ENCODE measurements at regions not wholly inside any gene's neighbourhood (a gene's known extent, or its start where the extent isn't known, plus 50 kb on each side); places are given as distances from the start of the nearest gene placed in this dataset.
"Not testable (repeated sequence)": the region's sequence is repeated elsewhere in the genome, so short reads cannot be mapped to it uniquely, and the experiment has no call there.

- H3K4me2 ChIP-seq (ENCODE audit: insufficient read depth, low read length), result no peak overlapping the region
- H3K4me1 ChIP-seq (ENCODE audit: insufficient read depth, low read length), result peaks cover 17% of the 10 kb centered on the region
- H3K9me3 ChIP-seq (ENCODE audit: low read depth, low read length), result no peaks in the 10 kb centered on the region
- no peaks in the 10 kb centered on the region for H3K79me2 ChIP-seq (ENCODE audit: insufficient read depth, low read length)
- DNase-seq (ENCODE audit: insufficient read length, low spot score, missing footprints), result no peak
- no peak overlapping the region for H3K27ac ChIP-seq (ENCODE audit: low read depth, low read length)
- H3K36me3 ChIP-seq (ENCODE audit: insufficient read depth, low read length), result no peaks in the 10 kb centered on the region
- H2AFZ ChIP-seq (ENCODE audit: low read length), result no peak overlapping the region
- no peaks in the 10 kb centered on the region for H4K20me1 ChIP-seq (ENCODE audit: insufficient read depth, low read length)
- no peak overlapping the region for H3K4me3 ChIP-seq (ENCODE audit: insufficient read depth, low read length)
- no peak for TF ChIP-seq CTCF (IDR thresholded peaks at IDR 0.05; ENCODE audit: extremely low read depth, low read depth, low read length)
- H3K27me3 ChIP-seq (ENCODE audit: insufficient read depth, low read length), result no peaks in the 10 kb centered on the region
Observed at GRCh38 chr2:12560618-12561017, 156.1 kb upstream of the TRIB2 start.

- H3K27ac ChIP-seq (ENCODE audit: low read depth, low read length), result no peak overlapping the region
- no peaks in the 10 kb centered on the region for H3K4me1 ChIP-seq (ENCODE audit: insufficient read depth, low read length)
Observed at GRCh38 chr2:12567411-12567810, 149.3 kb upstream of the TRIB2 start.

GRCh38 chr2:12569510-12569909 lies 147.2 kb upstream of the TRIB2 start:
- H3K4me2 ChIP-seq (ENCODE audit: insufficient read depth, low read length), result not testable (repeated sequence)

More at GRCh38 chr2:12567411-12567810, 149.3 kb upstream of the TRIB2 start:
- H3K4me2 ChIP-seq (ENCODE audit: insufficient read depth, low read length), result no peak overlapping the region
- H3K27me3 ChIP-seq (ENCODE audit: insufficient read depth, low read length), result no peaks in the 10 kb centered on the region
- no peak for TF ChIP-seq CTCF (IDR thresholded peaks at IDR 0.05; ENCODE audit: extremely low read depth, low read depth, low read length)
- no peak for DNase-seq (ENCODE audit: insufficient read length, low spot score, missing footprints)
- H3K4me3 ChIP-seq (ENCODE audit: insufficient read depth, low read length), result no peak overlapping the region
- no peaks in the 10 kb centered on the region for H3K36me3 ChIP-seq (ENCODE audit: insufficient read depth, low read length)
- H3K9me3 ChIP-seq (ENCODE audit: low read depth, low read length), result no peaks in the 10 kb centered on the region
- no peak overlapping the region for H2AFZ ChIP-seq (ENCODE audit: low read length)
- H4K20me1 ChIP-seq (ENCODE audit: insufficient read depth, low read length), result no peaks in the 10 kb centered on the region
- no peaks in the 10 kb centered on the region for H3K79me2 ChIP-seq (ENCODE audit: insufficient read depth, low read length)

GRCh38 chr2:12569929-12570328 lies 146.8 kb upstream of the TRIB2 start:
- H4K20me1 ChIP-seq (ENCODE audit: insufficient read depth, low read length); H3K4me2 ChIP-seq (ENCODE audit: insufficient read depth, low read length); H3K27me3 ChIP-seq (ENCODE audit: insufficient read depth, low read length); H3K27ac ChIP-seq (ENCODE audit: low read depth, low read length); H3K4me1 ChIP-seq (ENCODE audit: insufficient read depth, low read length); H3K9me3 ChIP-seq (ENCODE audit: low read depth, low read length); DNase-seq (ENCODE audit: insufficient read length, low spot score, missing footprints); H3K79me2 ChIP-seq (ENCODE audit: insufficient read depth, low read length); H2AFZ ChIP-seq (ENCODE audit: low read length); H3K4me3 ChIP-seq (ENCODE audit: insufficient read depth, low read length); H3K36me3 ChIP-seq (ENCODE audit: insufficient read depth, low read length): not testable (repeated sequence)

More at GRCh38 chr2:12569510-12569909, 147.2 kb upstream of the TRIB2 start:
- H3K27me3 ChIP-seq (ENCODE audit: insufficient read depth, low read length); DNase-seq (ENCODE audit: insufficient read length, low spot score, missing footprints); H3K4me1 ChIP-seq (ENCODE audit: insufficient read depth, low read length); H3K9me3 ChIP-seq (ENCODE audit: low read depth, low read length); H3K36me3 ChIP-seq (ENCODE audit: insufficient read depth, low read length); H2AFZ ChIP-seq (ENCODE audit: low read length); H3K79me2 ChIP-seq (ENCODE audit: insufficient read depth, low read length); H4K20me1 ChIP-seq (ENCODE audit: insufficient read depth, low read length); H3K4me3 ChIP-seq (ENCODE audit: insufficient read depth, low read length); H3K27ac ChIP-seq (ENCODE audit: low read depth, low read length): not testable (repeated sequence)

GRCh38 chr2:12577091-12577490 lies 139.6 kb upstream of the TRIB2 start:
- Histone ChIP-seq H4K20me1 (ENCODE audit: insufficient read depth, low read length) (no peaks in the 10 kb centered on the region), H3K4me3 (ENCODE audit: insufficient read depth, low read length) (no peak overlapping the region), H3K9me3 (ENCODE audit: low read depth, low read length) (no peaks in the 10 kb centered on the region), H2AFZ (ENCODE audit: low read length) (no peak overlapping the region), H3K27ac (ENCODE audit: low read depth, low read length) (no peak overlapping the region), H3K36me3 (ENCODE audit: insufficient read depth, low read length) (no peaks in the 10 kb centered on the region), H3K4me2 (ENCODE audit: insufficient read depth, low read length) (no peak overlapping the region), H3K79me2 (ENCODE audit: insufficient read depth, low read length) (no peaks in the 10 kb centered on the region), H3K4me1 (ENCODE audit: insufficient read depth, low read length) (no peaks in the 10 kb centered on the region), H3K27me3 (ENCODE audit: insufficient read depth, low read length) (peaks cover 2% of the 10 kb centered on the region)
- no peak for DNase-seq (ENCODE audit: insufficient read length, low spot score, missing footprints)
- TF ChIP-seq CTCF (IDR thresholded peaks at IDR 0.05; ENCODE audit: extremely low read depth, low read depth, low read length), result no peak
